GM23338 (cell line): ENCODE measurements at regions not wholly inside any gene's neighbourhood (a gene's known extent, or its start where the extent isn't known, plus 50 kb on each side); places are given as distances from the start of the nearest gene placed in this dataset.

ENCODE experiments used
- ATAC-seq: fragments of 200-7000 bp; cut with Tn5 transposase; 3 replicates; pipeline ENCODE4 v1.9.1; 2020
- DNase-seq: peaks from one replicate; pipeline ENCODE4 v3.0.0-alpha.2; 2015; ENCODE audit warnings: low spot score
- H2AFZ ChIP-seq: fragments of 200-600 bp; sonication (generic); 2 replicates; pipeline ENCODE4 v1.8.0; 2016; ENCODE audit warnings: antibody characterized with exemption, mild to moderate bottlenecking, moderate library complexity
- H3F3A ChIP-seq: fragments of 200-600 bp; sonication (generic); replicated peaks from 2 replicates; pipeline ENCODE4 v1.8.0; 2017; ENCODE audit warnings: antibody characterized with exemption, mixed run types, low read depth
- H3K27ac ChIP-seq: fragments of 200-600 bp; sonication (generic); 2 replicates; pipeline ENCODE4 v1.6.1; 2016; ENCODE audit warnings: low read depth
- H3K27me3 ChIP-seq: fragments of 200-600 bp; sonication (generic); 2 replicates; pipeline ENCODE4 v1.8.0; 2016; ENCODE audit warnings: mild to moderate bottlenecking, mixed run types, moderate library complexity; ENCODE audit not compliant: insufficient read depth
- H3K36me3 ChIP-seq: fragments of 200-600 bp; sonication (generic); 2 replicates; pipeline ENCODE4 v1.8.0; 2016; ENCODE audit warnings: mild to moderate bottlenecking; ENCODE audit not compliant: insufficient read depth
- H3K4me1 ChIP-seq: fragments of 200-600 bp; sonication (generic); 2 replicates; pipeline ENCODE4 v1.8.0; 2016; ENCODE audit warnings: mild to moderate bottlenecking, moderate library complexity; ENCODE audit not compliant: insufficient read depth
- H3K4me2 ChIP-seq: fragments of 200-600 bp; sonication (generic); 2 replicates; pipeline ENCODE4 v1.7.1; 2017; ENCODE audit warnings: mixed run types
- H3K4me3 ChIP-seq: fragments of 200-600 bp; sonication (generic); 2 replicates; pipeline ENCODE4 v1.6.1; 2016; ENCODE audit warnings: mixed run types
- H3K79me2 ChIP-seq: fragments of 200-600 bp; sonication (generic); replicated peaks from 2 replicates; pipeline ENCODE4 v1.8.0; 2017; ENCODE audit warnings: mild to moderate bottlenecking; ENCODE audit not compliant: insufficient read depth
- H3K9me2 ChIP-seq: fragments of 200-600 bp; sonication (generic); 2 replicates; pipeline ENCODE4 v1.8.0; 2017; ENCODE audit not compliant: insufficient read depth
- H4K20me1 ChIP-seq: fragments of 200-600 bp; sonication (generic); replicated peaks from 2 replicates; pipeline ENCODE4 v1.8.0; 2017; ENCODE audit warnings: mild to moderate bottlenecking; ENCODE audit not compliant: insufficient read depth
- H3K27ac Mint-ChIP-seq: 2 replicates; pipeline ENCODE4 v1.8.0; 2020; ENCODE audit warnings: inconsistent platforms, mild to moderate bottlenecking, moderate library complexity, mixed read lengths
- H3K27me3 Mint-ChIP-seq: 3 replicates; pipeline ENCODE4 v1.8.0; 2022; ENCODE audit warnings: low read depth, mild to moderate bottlenecking, moderate library complexity, mixed read lengths, inconsistent platforms; ENCODE audit not compliant: insufficient read depth, poor library complexity
- H3K36me3 Mint-ChIP-seq: 3 replicates; pipeline ENCODE4 v1.8.0; 2021; ENCODE audit warnings: low read depth, mild to moderate bottlenecking, inconsistent platforms, moderate library complexity, mixed read lengths
- H3K4me1 Mint-ChIP-seq: 3 replicates; pipeline ENCODE4 v1.8.0; 2020; ENCODE audit warnings: mild to moderate bottlenecking, inconsistent platforms, mixed read lengths
- H3K4me3 Mint-ChIP-seq: 3 replicates; pipeline ENCODE4 v1.8.0; 2021; ENCODE audit warnings: moderate library complexity, mild to moderate bottlenecking, inconsistent platforms, mixed read lengths
- H3K9me3 Mint-ChIP-seq: 3 replicates; pipeline ENCODE4 v1.8.0; 2020; ENCODE audit warnings: moderate library complexity, mild to moderate bottlenecking, inconsistent platforms, mixed read lengths
- CTCF ChIP-seq, 2 experiments: fragments of 200-600 bp in 1 of 2; sonication (generic) in 1 of 2; conservative IDR thresholded peaks; 2 replicates each; pipeline versions ENCODE4 v1.5.1 to v1.6.1; 2016 to 2017; ENCODE audit warnings: antibody characterized with exemption in 2 of 2, low read depth in 2 of 2, mild to moderate bottlenecking in 2 of 2, moderate library complexity in 1 of 2
- ETS1 ChIP-seq: IDR thresholded peaks from 2 replicates; pipeline ENCODE4 v1.6.1; 2016; ENCODE audit warnings: antibody characterized with exemption
- EZH2phosphoT487 ChIP-seq: fragments of 200-600 bp; sonication (generic); IDR thresholded peaks from one replicate; pipeline ENCODE4 v1.8.1; 2018; ENCODE audit warnings: antibody characterized with exemption; ENCODE audit not compliant: unreplicated experiment
- JUNB ChIP-seq: IDR thresholded peaks from one replicate; pipeline ENCODE4 v1.6.1; 2016; ENCODE audit warnings: antibody characterized with exemption; ENCODE audit not compliant: unreplicated experiment
- NANOG ChIP-seq: IDR thresholded peaks from 2 replicates; pipeline ENCODE4 v1.6.1; 2016; ENCODE audit warnings: antibody characterized with exemption, borderline replicate concordance
- POLR2AphosphoS5 ChIP-seq: IDR thresholded peaks from 2 replicates; pipeline ENCODE4 v1.6.1; 2016; ENCODE audit warnings: antibody characterized with exemption, low read depth
- REST ChIP-seq: IDR thresholded peaks from one replicate; pipeline ENCODE4 v1.6.1; 2018; ENCODE audit warnings: antibody characterized with exemption; ENCODE audit not compliant: unreplicated experiment
- ZNF114 ChIP-seq: fragments of 250-450 bp; sonication (Bioruptor Pico); IDR thresholded peaks from 2 replicates; pipeline ENCODE4 v1.5.0; 2020; ENCODE audit warnings: mild to moderate bottlenecking, moderate library complexity

- no peak for TF ChIP-seq CTCF (conservative IDR thresholded peaks at IDR 0.05; ENCODE audit: low read depth in 2 of 2)
- no peak for TF ChIP-seq ZNF114
- TF ChIP-seq NANOG = no peak
- TF ChIP-seq REST = no peak
- no peak for TF ChIP-seq EZH2phosphoT487
- no peak for TF ChIP-seq POLR2AphosphoS5
- no peak for TF ChIP-seq ETS1
Observed at GRCh38 chr5:143701493-143701892, 110.5 kb upstream of the HMHB1 start (continued).

- ATAC-seq (no peak), DNase-seq (no peak)
- H3K4me3 Mint-ChIP-seq = no peak overlapping the region
- Histone ChIP-seq H3F3A (no peaks in the 10 kb centered on the region), H3K9me2 (no peaks in the 10 kb centered on the region), H2AFZ (no peak overlapping the region), H3K4me1 (no peaks in the 10 kb centered on the region), H3K79me2 (no peaks in the 10 kb centered on the region), H3K27ac (no peak overlapping the region), H3K4me3 (no peak overlapping the region), H3K36me3 (no peaks in the 10 kb centered on the region), H3K4me2 (no peak overlapping the region), H4K20me1 (no peaks in the 10 kb centered on the region), H3K27me3 (no peaks in the 10 kb centered on the region)
- H3K36me3 Mint-ChIP-seq = no peaks in the 10 kb centered on the region
- no peak overlapping the region for H3K27ac Mint-ChIP-seq
- TF ChIP-seq EZH2phosphoT487 (no peak), NANOG (no peak), CTCF (conservative IDR thresholded peaks at IDR 0.05; ENCODE audit: low read depth in 2 of 2) (0 out of 4 replicates have a peak, but pooled peaks of 1 of the 2 experiments have one; percentile 1), POLR2AphosphoS5 (no peak), ZNF114 (no peak), JUNB (no peak), ETS1 (no peak)
- no peaks in the 10 kb centered on the region for H3K27me3 Mint-ChIP-seq
- no peaks in the 10 kb centered on the region for H3K9me3 Mint-ChIP-seq
- H3K4me1 Mint-ChIP-seq = peaks cover 3% of the 10 kb centered on the region; the same call in 1 of the 3 replicates
Observed at GRCh38 chr5:143700994-143701393, 111.0 kb upstream of the HMHB1 start.
